NCI-H226 (cell line): ENCODE measurements at regions not wholly inside any gene's neighbourhood (a gene's known extent, or its start where the extent isn't known, plus 50 kb on each side); places are given as distances from the start of the nearest gene placed in this dataset.
A peak's percentile ranks its signal among the peaks of the same experiment; 100 is the strongest.
"Not testable (repeated sequence)": the region's sequence is repeated elsewhere in the genome, so short reads cannot be mapped to it uniquely, and the experiment has no call there.

ENCODE experiments used
- DNase-seq: peaks from one replicate; pipeline ENCODE4 v3.0.0-alpha.2; 2015

GRCh38 chr2:207371877-207372276 lies 157.9 kb upstream of the CREB1 start:
- DNase-seq = no peak

GRCh38 chr2:207372483-207372882 lies 157.3 kb upstream of the CREB1 start:
- DNase-seq = no peak

GRCh38 chr2:207375207-207375875 lies 154.4 kb upstream of the CREB1 start:
- DNase-seq = no peak

GRCh38 chr2:207378620-207379019 lies 151.1 kb upstream of the CREB1 start:
- not testable (repeated sequence) for DNase-seq

GRCh38 chr2:207385076-207385475 lies 144.7 kb upstream of the CREB1 start:
- DNase-seq = no peak

GRCh38 chr2:207385903-207386302 lies 143.9 kb upstream of the CREB1 start:
- DNase-seq = peak; percentile 44

- no peak for DNase-seq
These were observed 142.7 kb upstream of the CREB1 start for GRCh38 chr2:207387001-207387571.

GRCh38 chr2:207390302-207391095 lies 139.3 kb upstream of the CREB1 start:
- DNase-seq = no peak

GRCh38 chr2:207394203-207394781 lies 135.5 kb upstream of the CREB1 start:
- DNase-seq = peak; percentile 3

GRCh38 chr2:207394812-207395534 lies 134.8 kb upstream of the CREB1 start:
- DNase-seq = peak; percentile 92

GRCh38 chr2:207395535-207396251 lies 134.1 kb upstream of the CREB1 start:
- peak; percentile 46 for DNase-seq

- DNase-seq = no peak
These were observed 131.7 kb upstream of the CREB1 start for GRCh38 chr2:207397917-207398655.

GRCh38 chr2:207399301-207399700 lies 130.5 kb upstream of the CREB1 start:
- DNase-seq = no peak

GRCh38 chr2:207401338-207401737 lies 128.4 kb upstream of the CREB1 start:
- DNase-seq = no peak

GRCh38 chr2:207403141-207403540 lies 126.6 kb upstream of the CREB1 start:
- no peak for DNase-seq

- DNase-seq = no peak
These were observed 125.8 kb upstream of the CREB1 start for GRCh38 chr2:207403950-207404349.

- DNase-seq = no peak
These were observed 124.6 kb upstream of the CREB1 start for GRCh38 chr2:207405150-207405549.

- peak; percentile 40 for DNase-seq
These were observed 121.5 kb upstream of the CREB1 start for GRCh38 chr2:207408086-207408794.

- no peak for DNase-seq
These were observed 120.2 kb upstream of the CREB1 start for GRCh38 chr2:207409517-207409916.

- DNase-seq = no peak
These were observed 116.9 kb upstream of the CREB1 start for GRCh38 chr2:207412787-207413310.
